NCI-H1092 (cell line): ENCODE measurements at regions not wholly inside any gene's neighbourhood (a gene's known extent, or its start where the extent isn't known, plus 50 kb on each side); places are given as distances from the start of the nearest gene placed in this dataset.

Source experiments
- DNase-seq: peaks from one replicate; lab custom pipeline; 2025; lab: John Stamatoyannopoulos, UW

DNA sequence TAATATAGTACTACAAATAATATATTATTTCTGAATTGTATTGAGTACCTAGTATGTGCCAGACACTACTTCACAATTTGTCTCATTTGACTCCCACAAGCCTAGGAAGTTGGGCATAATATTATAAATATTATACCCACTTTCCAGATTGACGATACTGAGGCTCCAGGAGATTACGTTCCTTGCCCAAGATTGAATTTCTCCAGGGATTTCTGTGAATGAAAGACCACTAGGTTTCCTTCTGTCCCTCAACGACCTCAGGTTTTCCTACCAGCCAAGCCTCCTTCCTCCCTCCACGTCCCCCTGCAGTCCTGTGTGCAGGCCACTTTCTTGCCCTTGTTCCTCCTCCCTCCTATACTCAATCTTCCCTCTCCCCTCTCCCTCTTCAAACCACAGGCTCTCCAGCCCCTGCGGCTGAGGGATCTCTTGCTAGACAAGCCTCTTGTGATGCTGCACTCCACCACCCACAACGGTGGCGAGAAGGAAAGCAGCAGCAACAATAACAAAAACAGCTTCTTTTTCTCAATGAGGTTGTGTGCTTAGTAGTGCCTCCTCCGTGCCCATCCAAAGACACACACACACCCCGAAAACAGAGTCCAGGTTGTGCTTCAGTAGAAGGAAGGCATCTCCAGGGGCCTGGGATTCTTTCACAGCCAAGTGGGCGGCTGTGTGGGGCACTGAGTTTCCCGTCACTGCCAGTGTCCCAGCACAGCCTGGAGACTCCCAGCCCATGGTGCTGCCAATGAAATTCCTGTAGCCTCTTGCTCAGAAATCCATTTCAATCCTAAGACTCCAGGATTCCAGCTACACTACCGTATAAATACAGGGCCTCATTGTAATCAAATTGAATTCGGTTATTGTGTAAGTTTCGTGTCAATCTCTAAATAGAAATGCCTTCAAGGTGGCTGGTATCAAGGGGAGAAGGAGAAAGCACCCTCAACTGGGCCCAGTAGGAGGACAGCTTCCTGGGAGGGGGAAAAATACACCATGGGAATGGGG, 94.4 kb downstream of the NCR2 start:
- no peak for DNase-seq

DNA sequence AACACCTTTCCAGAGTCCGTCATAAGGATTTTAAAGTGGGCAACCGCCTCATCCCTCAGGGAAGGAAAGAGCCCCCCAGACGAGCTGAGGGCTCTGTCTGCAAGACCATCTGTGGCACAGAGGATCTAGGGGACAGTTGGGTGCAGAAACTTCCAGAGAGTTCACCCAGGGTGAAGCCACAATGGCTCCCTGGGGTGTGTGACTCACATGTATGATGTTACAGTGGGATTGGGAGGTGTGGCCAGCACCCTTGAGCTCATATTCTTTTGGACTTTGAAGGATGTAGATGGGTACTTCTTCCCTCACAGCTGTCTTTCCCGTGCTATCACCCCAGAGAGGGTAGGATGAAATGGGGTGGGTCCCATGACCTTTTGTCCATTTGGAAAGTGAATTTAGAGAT, 95.5 kb downstream of the NCR2 start:
- no peak for DNase-seq

DNA sequence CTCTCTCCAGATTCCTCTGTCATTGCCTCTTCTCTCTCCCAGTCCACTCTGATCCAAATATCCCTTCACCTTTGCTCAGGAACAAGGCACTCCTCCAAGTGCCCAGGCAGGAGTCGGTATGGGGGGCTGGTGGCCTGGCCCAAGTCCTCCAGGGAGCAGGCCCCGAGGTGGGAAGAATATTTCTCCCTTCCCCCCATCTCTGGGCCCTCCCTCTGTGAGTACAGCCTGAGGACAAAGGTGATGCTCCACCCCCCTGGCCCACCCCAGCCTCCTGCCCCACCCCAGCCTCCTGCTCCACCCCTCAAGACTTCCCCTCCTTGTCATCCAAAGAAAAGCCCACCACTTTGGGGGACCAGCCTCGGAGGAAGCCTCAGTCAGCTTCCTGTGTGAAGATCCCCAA, 96.9 kb downstream of the NCR2 start:
- DNase-seq: no peak

DNA sequence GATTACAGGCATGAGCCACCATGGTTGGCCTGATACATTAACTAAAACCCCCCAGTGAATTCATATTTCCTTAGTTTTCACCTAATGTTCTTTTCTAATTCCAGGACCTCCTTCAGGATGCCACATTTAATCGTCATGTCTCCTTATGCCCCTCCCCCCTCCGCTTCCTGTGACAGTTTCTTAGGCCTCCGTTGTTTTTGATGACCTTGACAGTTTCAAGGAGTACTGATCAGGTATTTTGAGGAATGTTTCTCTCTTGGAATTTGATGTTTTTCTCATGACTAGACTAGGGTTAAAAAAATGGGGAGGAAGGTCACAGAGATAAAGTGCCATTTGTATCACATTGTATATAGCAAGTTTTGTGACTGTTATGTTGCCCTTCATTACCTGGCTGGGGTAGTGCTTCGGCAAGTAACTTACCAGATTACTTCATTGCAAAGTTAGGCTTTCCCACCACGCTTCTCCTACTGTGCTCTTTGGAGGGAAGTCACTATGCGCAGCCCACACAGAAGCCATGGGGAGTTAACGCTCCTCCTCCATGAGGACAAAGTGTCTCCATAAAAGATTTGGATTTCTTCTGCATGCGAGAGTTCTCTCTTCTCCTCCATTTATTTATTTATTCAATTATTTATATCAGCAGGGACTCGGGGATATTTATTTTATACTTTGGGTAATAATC, 99.5 kb downstream of the NCR2 start:
- DNase-seq: no peak

DNA sequence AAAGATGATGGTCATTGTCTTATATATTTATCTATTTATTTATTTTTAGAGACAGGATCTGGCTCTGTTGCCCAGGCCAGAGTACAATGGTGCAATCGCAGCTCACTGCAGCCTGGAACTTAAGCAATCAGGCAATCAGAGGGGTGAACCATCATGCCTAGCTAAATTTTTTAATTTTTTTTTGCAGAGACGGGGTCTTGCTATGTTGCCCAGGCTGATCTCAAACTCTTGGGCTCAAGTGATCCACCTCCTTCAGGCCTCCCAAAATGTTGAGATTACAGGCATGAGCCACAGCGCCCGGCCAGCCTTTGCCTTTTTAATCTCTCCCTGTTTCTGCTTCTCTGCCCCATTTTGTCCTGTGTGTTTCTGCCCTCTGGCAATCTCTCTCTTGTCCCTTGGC, 102.2 kb downstream of the NCR2 start:
- DNase-seq: no peak

DNA sequence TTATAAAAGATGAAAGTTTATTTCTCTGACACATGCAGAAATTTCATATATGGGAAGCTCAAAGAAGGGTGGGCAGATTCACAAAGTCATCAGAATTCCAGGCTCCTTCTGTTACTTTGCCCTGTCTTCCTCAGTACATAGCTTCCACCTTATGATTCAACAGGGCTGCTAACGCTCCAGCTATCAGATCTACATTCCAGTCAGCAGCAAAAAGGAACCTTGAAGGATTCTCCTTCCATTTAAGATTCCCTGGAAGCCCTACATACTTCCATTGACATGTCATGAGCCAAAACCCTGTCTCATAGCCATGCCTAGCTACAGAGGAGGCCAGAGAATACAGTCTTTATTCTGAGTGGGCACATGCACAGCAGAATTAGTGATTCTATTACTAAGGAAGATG, 103.3 kb downstream of the NCR2 start:
- no peak for DNase-seq

DNA sequence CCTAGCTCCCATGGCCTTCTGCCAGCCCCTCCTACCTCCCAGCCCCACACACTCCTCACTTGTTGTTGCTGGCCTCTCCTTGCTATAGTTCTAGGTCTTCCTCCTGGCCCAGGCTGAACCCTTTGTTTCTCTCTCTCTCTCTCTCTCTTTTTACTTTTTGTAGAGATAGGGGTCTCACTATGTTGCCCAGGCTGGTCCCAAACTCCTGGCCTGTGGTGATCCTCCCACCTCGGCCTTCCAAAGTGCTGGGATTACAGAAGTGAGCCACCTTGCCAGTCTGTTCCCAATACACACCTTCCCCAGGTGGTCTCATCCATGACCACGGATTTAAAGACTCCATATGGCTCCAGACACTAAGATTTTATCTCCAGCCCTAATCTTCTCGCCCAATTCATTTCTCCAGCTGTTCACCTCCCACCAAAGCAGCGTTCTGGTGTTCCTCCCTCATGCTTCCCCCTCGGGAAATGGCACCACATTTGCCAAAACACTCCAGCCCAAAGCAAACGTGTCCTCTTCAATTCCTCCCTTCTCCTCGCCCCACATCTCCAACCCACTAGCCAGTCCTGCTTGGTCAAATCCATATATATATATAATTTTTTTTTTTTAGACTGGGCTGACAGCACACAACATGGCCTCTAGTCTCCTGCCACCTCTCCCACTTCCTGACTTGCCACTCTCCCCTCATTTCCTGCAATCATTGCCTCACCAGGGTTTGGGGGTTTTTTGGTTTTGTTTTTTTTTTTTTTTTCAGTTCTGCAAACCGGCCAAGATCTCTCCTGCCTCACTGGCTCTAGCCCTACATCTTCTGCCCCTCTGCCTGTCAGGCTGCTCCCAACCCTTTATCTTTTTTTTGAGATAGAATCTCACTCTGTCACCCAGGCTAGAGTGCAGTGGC, 104.4 kb downstream of the NCR2 start:
- DNase-seq: no peak

DNA sequence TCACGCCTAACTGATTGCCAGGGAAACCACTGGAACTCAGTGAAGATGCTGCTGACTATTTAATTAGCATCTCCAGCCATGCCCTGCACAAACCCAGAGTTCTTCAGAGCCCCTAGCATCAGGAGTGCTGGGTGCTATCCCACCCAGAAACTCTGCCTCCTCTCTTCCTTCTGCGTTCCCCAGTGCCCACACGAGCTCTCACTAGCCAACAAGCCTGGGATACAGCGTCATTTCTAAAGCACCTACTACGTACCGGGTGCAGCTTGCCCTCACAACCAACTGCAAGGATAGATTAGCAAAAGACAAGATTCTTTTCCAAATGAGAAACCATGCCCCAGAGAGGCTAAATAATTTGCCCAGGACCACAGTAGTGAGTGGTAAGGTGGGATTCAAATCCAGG, 105.2 kb upstream of the FOXP4 start:
- DNase-seq: no peak

DNA sequence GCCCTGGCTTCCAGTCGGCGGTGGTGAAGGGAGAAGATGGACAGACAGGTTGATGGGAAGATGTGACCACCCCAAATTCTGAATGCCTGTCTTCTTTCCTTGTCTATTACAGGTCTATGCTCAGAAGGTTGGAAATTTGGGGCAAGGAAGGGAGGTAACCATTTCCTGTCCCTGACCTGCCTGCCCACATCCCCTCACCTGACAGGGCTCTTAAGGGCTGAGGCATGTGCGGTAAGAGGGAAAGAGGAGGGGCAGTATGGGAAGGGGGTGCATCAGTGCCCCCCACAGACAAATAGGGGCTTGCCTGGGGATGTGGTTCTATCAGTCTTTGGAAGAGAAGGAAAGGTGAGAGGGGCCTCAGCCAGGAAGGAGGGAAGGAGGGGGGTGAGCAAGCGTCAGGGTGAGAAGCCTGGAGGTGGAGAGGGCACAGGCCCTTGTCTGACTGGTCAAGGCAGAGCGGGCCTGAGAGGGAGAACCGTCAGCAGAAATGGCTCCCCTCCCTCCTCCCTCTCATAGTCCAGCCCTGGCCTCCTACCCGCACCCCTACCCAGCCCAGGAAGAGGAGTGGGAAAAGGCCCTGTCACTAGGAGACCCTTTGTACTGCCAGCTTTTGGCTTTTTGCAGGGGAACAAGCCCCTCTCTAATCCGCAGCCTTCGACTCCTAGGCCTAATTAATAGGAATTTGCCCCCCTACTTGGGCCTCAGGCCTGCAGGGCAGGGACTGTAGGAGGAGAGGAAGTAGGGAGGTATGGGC, 104.4 kb upstream of the FOXP4 start:
- no peak for DNase-seq

DNA sequence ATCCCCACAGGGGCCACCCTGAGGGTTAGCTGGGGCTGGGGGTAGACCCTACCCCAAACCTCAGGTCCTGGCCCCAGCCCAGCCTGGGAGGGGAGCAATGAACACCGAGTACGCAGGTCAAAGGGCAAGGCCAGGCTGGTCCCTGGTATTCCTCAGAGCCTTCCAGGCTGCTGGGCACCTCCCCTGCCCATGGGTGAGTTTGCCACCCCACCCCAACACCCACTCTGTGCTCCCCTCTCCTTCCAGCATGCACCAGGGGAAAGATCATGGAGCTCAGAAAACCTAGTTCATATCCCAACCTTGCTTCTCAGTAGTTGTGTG, 103.9 kb upstream of the FOXP4 start:
- DNase-seq: no peak

DNA sequence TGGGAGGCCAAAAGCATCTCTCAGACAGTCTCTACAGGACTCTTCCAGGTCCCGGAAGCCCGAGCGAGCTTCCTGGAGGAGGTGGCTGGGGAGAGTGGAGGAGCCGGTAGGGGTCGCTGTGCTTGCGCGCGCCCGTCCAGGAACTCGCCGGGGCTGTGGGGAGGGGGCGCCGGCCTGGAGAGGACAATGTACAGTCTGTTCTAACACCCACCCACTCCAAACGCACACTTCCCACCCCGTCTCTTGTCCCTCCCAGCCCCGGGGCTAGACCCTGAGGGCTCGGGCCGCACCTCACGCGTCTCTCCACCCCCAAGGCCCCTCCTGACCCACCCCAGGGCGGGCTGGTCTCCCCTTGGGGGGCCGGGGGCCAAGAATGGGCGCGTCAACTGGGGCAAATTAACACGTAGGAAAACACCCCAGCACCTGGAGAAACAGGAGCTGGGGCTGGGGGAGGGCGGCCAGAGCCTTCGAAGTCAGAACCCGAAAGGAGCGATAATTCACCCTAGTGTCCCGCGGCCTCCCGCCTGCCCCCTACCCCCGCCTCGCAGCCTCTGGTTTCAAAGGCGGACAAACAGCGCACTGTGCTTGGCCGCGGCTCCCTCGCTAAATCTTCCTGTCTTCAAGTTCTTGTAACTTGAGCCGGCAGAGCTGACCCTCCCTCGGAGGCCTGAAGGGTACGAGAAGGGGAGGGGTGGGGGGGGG, 103.2 kb upstream of the FOXP4 start:
- no peak for DNase-seq

DNA sequence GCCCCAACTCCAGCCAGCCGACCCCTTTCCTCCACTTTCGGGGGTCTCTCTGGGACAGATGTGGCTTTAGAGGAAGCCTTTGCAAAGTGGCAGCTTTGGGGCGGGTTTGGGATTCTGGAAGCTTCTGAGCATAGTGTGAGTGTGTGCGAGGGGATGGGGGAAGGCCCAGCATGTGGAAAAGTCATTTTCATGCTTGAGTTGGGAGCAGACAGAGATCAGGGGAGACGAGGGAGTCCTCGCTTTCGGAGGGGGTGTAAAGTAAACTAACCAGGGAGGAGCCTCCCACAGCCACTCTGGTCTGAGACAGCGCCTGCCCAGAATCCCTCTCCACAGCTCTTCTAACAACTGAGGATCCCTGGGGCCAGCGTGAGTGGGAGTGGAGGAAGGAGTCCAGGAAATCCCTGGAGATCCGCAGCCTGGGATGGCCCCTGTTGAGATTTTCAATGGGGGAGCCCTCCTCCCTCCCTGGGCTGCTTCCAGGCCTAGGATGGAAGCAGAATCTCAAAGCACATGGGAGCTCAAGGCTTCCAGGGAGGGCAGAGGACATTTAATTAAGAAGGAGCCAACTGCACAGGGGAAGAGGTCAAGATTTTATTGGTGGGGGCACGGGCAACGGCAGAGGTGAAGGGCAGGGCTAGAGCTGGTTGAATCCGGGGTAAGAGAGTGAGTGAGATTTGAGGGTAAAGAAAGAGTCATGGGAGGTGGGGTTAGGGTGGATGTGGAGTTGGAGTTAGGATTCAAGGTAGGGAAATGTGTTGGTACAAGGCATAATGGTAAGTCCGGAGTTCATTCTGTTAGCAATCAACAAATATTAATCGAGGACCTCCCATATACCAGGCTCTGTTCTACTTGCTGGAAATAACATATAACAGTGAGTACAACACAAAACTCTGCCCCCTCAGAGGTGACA, 102.3 kb upstream of the FOXP4 start:
- no peak for DNase-seq

DNA sequence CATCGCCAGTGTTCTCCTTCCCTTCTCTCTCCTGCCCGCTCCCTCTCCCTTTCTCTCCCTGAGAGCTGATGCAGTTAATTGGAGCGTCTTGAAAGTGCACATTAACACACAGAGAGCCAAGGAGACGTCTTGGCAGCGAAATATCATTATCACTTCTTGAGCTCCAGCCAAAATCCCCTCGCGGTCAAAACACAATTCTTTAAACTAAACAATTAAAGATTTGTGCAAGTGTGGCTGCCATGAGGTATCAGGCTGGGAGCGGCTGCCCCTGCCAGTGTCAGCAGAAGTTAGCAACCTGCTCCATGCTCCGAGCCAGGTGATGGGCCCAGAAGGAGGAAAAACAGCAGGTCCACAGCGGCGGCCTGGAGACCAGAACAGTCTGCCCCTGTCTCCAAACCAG, 100.9 kb upstream of the FOXP4 start:
- DNase-seq: no peak

DNA sequence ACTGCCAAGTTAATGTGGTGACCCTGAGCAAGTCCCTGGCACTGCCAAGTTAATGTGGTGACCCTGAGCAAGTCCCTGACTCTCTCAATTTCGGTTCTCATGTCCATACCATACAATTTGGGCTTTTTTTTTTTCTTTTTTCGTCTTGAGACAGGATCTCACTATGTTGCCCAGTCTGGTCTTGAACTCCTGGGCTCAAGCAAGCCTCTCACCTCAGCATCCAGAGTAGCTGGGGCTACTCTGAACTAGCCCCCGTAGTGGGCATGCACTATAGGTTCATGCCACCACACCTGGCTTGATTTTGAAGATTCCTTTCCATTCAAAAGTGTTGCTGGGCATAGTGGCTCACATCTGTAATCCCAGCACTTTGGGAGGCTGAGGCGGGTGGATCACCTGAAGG, 100.0 kb upstream of the FOXP4 start:
- no peak for DNase-seq

DNA sequence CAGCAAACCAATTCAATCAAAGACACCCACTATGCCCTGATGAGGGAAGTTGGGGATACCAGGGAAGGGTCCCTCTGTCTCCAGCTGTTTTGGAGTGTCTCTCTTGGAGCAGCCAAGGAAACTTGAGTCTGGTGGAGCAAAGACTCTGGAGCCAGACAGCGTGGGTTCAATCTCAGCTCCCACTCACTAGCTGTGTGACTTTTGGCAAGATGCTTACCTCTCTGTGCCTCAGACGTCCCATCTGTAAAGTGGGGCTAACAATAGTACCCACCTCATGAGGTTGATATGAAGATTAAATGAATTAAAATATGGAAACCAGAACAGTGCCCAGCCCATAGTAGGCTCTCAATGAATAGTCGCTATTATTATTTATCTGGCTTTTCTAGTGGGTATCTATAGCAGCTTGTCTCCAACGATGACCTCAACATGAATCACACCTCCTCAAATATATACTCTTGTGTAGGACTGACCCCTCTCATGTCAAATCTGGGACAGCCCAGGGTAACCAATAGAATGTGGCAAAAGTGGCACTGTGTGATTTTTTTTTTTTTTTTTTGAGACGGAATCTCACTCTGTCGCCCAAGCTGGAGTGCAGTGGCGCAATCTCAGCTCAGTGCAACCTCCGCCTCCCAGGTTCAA, 99.2 kb upstream of the FOXP4 start:
- no peak for DNase-seq

DNA sequence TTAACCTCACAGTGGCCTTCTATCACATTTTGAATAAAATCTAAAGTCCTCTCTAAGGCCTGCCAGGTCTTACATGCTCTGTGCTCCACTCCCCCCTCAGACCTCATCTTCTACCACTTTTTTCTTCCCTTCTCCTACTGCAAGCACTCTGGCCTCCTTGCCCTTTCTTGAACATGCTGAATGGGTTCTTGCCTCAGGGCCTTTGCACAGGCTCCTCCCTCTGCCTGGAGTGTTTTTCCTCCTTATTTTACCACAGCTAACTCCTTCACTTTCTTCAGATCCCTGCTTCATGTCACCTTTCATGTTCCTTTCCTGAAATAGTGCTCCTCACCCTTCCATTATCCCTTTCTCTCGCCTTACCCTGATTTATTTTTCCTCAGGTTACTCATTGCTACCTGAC, 97.9 kb upstream of the FOXP4 start:
- no peak for DNase-seq

DNA sequence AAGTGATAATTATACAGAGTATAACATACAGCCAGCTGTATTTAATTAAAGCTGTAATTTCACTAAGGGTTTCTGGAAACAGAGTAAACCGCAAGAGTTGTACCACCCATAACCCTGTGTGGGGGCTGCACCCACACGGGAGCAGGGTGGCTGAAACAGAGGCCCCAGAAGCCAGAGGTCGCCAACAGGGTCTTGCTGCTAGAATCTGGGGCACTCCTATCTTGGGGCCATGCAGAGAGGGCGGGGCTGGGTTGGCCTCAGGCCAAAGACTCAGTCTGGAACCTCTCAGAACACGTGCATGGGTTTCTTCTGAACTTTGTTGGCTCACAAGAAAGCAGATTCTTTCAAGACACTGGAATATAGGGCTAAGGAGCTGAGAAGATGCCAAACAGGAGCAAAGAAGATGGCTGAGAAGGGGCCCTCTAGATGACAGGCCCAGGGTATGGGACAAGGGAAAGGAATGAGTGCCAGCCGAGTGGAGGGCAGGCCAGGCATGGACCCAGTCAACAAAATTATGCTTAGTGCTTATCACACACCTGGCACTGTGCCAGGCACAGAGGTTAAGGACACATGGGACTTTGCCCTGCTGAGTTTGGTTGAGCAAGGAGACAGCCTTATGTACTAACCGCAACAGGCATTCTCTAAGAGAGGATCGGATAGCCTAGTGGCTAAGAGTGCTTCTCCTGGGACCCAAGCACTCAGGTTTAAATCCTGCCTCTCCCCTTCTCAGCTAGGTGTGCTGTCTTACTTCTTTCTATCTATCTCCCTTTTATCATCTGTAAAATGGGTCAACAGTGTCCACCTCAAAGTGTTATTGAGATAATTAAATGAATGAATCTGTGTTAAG, 96.6 kb upstream of the FOXP4 start:
- no peak for DNase-seq

DNA sequence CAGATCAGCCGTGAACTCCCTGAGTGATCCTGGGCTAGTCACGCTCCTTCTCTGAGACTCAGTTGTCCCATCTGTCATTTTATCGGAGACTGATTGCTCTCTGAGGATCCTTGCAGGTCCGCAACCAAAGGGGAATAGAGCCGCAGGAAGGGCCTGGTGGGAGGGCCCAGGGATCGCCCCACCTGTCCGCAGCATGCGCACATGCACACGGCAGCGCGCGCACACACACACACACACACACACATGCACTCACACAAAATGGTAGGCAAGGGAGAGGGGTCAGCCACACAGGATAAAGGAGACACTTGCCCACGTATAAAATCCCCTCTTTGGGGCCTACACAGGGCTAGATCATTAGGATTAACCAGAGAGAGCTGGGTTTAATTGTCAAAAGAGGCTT, 95.6 kb upstream of the FOXP4 start:
- no peak for DNase-seq

DNA sequence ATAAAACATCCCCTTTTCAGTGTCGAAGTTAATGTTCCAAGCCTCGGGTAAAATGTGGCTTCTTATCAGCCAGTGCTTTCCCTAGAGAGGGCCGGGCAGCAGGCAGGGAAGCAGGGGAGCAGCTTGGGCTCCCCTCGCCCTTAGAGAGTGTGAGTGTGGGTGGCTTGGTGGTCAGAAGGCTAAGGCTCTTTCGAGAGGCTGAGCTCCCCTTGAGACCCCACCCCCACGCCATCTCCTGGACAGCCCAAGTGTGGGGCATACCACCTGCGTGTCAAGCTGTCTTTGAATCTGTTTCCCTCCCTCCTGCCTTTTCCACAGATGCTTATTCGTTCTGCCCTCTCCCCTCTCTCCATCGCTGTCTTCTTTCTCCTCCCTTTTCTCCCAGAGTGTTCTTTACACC, 95.1 kb upstream of the FOXP4 start:
- no peak for DNase-seq
